ENCODE measurements at regions not wholly inside any gene's neighbourhood (a gene's known extent, or its start where the extent isn't known, plus 50 kb on each side); places are given as distances from the start of the nearest gene placed in this dataset.

DNA sequence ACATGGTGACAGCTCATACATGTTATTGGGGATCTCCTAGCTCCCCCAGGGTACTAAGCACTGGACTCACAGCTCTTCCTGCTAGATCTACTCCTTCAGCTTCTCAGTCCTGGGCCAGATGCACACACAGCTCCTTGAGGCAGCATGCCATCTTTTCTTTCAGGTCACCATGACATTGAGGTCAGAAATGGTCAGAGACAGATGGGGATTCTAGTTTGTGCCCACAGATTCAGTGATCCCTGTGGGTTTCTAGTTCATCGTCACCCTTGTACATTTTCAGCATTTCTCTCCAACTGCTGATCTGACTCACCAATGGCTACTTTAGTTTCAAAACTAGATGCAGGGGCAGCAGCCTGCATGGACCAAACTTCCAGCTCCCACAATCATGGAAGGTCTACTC lies 560.7 kb upstream of the PSMD7 start:
- TF ChIP-seq, protein P1, sequence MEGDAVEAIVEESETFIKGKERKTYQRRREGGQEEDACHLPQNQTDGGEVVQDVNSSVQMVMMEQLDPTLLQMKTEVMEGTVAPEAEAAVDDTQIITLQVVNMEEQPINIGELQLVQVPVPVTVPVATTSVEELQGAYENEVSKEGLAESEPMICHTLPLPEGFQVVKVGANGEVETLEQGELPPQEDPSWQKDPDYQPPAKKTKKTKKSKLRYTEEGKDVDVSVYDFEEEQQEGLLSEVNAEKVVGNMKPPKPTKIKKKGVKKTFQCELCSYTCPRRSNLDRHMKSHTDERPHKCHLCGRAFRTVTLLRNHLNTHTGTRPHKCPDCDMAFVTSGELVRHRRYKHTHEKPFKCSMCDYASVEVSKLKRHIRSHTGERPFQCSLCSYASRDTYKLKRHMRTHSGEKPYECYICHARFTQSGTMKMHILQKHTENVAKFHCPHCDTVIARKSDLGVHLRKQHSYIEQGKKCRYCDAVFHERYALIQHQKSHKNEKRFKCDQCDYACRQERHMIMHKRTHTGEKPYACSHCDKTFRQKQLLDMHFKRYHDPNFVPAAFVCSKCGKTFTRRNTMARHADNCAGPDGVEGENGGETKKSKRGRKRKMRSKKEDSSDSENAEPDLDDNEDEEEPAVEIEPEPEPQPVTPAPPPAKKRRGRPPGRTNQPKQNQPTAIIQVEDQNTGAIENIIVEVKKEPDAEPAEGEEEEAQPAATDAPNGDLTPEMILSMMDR (conservative IDR thresholded peaks at IDR 0.05; ENCODE audit: low read depth, low read length) = no peak
- TF ChIP-seq POLR2A (IDR thresholded peaks at IDR 0.05; ENCODE audit: low read depth, low read length) (no peak), CEBPB (IDR thresholded peaks at IDR 0.05; ENCODE audit: low read depth, low read length) (no peak), SMC3 (IDR thresholded peaks at IDR 0.05; ENCODE audit: low read depth, low read length) (no peak), RAD21 (IDR thresholded peaks at IDR 0.05; ENCODE audit: low read length) (no peak), BHLHE40 (IDR thresholded peaks at IDR 0.05; ENCODE audit: low read depth, low read length) (no peak), RFX5 (IDR thresholded peaks at IDR 0.05; ENCODE audit: low read depth, low read length) (no peak), CHD1 (IDR thresholded peaks at IDR 0.05; ENCODE audit: low read depth, low read length) (no peak), MXI1 (IDR thresholded peaks at IDR 0.05; ENCODE audit: borderline replicate concordance, low read depth, low read length) (no peak), NFE2L2 (IDR thresholded peaks at IDR 0.05; ENCODE audit: low read depth, low read length) (no peak), FOS (IDR thresholded peaks at IDR 0.05; ENCODE audit: low read depth, low read length) (no peak)
- TF ChIP-seq, protein P2, sequence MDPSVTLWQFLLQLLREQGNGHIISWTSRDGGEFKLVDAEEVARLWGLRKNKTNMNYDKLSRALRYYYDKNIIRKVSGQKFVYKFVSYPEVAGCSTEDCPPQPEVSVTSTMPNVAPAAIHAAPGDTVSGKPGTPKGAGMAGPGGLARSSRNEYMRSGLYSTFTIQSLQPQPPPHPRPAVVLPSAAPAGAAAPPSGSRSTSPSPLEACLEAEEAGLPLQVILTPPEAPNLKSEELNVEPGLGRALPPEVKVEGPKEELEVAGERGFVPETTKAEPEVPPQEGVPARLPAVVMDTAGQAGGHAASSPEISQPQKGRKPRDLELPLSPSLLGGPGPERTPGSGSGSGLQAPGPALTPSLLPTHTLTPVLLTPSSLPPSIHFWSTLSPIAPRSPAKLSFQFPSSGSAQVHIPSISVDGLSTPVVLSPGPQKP (IDR thresholded peaks at IDR 0.05; ENCODE audit: borderline replicate concordance, low read depth, low read length) = no peak
